CD14-positive monocyte (primary cell): ENCODE measurements at regions not wholly inside any gene's neighbourhood (a gene's known extent, or its start where the extent isn't known, plus 50 kb on each side); places are given as distances from the start of the nearest gene placed in this dataset.

Experiments
- DNase-seq, 3 donors: peaks; one replicate each; pipeline ENCODE4 v3.0.0-alpha.2; 2011 to 2022
- H2AFZ ChIP-seq: 2 replicates; pipeline ENCODE4 v1.6.0; 2012; ENCODE audit warnings: mild to moderate bottlenecking, low read depth, low read length, inconsistent platforms; ENCODE audit not compliant: insufficient read depth, poor library complexity, severe bottlenecking
- H3K27ac ChIP-seq, 2 donors: 1 replicate in 1 of 2; 2 replicates in 1 of 2; pipeline ENCODE4 v1.5.1; 2012 to 2013; ENCODE audit warnings: low read length in 2 of 2, control low read depth in 1 of 2, inconsistent platforms in 1 of 2, low read depth in 1 of 2, mild to moderate bottlenecking in 1 of 2
- H3K27me3 ChIP-seq, 2 donors: one replicate each; pipeline versions ENCODE4 v1.6.0 to v1.6.1; 2011 to 2013; ENCODE audit warnings: low read length in 2 of 2; ENCODE audit not compliant: control insufficient read depth in 2 of 2, insufficient read depth in 2 of 2
- H3K36me3 ChIP-seq, 2 donors: replicated peaks in 1 of 2; 1 replicate in 1 of 2; 2 replicates in 1 of 2; pipeline versions ENCODE4 v1.5.1 to v1.6.1; 2012 to 2013; ENCODE audit warnings: low read length in 2 of 2, control low read depth in 1 of 2, inconsistent platforms in 1 of 2, mild to moderate bottlenecking in 1 of 2; ENCODE audit not compliant: insufficient read depth in 2 of 2, control insufficient read depth in 1 of 2
- H3K4me1 ChIP-seq, 2 donors: 1 replicate in 1 of 2; 2 replicates in 1 of 2; pipeline versions ENCODE4 v1.5.1 to v1.6.1; 2012 to 2013; ENCODE audit warnings: low read length in 2 of 2, control low read depth in 1 of 2, inconsistent platforms in 1 of 2, mild to moderate bottlenecking in 1 of 2, moderate library complexity in 1 of 2; ENCODE audit not compliant: insufficient read depth in 2 of 2, control insufficient read depth in 1 of 2
- H3K4me2 ChIP-seq: replicated peaks from 2 replicates; pipeline ENCODE3; 2012; ENCODE audit warnings: low read length, moderate library complexity, mild to moderate bottlenecking; ENCODE audit not compliant: poor library complexity, severe bottlenecking; ENCODE audit errors: extremely low read depth
- H3K4me3 ChIP-seq, 3 experiments: fragments of 200-600 bp in 1 of 3; sonication (generic) in 1 of 3; replicated peaks in 1 of 3; 1 replicate in 2 of 3; 2 replicates in 1 of 3; pipeline ENCODE4 v1.5.1; 2011 to 2013; ENCODE audit warnings: low read length in 3 of 3, mild to moderate bottlenecking in 3 of 3, control low read depth in 2 of 3, low read depth in 2 of 3, inconsistent platforms in 1 of 3, moderate library complexity in 1 of 3
- H3K79me2 ChIP-seq: 2 replicates; pipeline ENCODE4 v1.6.0; 2012; ENCODE audit warnings: mild to moderate bottlenecking, control low read depth, inconsistent platforms, low read length, moderate library complexity; ENCODE audit not compliant: insufficient read depth
- H3K9ac ChIP-seq: 2 replicates; pipeline ENCODE4 v1.6.0; 2017; ENCODE audit warnings: low read length, mild to moderate bottlenecking; ENCODE audit not compliant: insufficient read depth, poor library complexity, severe bottlenecking
- H3K9me3 ChIP-seq, 2 donors: replicated peaks in 1 of 2; 1 replicate in 1 of 2; 2 replicates in 1 of 2; pipeline versions ENCODE4 v1.5.1 to v1.6.1; 2012 to 2013; ENCODE audit warnings: low read length in 2 of 2, control low read depth in 1 of 2; ENCODE audit not compliant: control insufficient read depth in 1 of 2, insufficient read depth in 1 of 2
- H4K20me1 ChIP-seq: 2 replicates; pipeline ENCODE4 v1.6.0; 2012; ENCODE audit warnings: mild to moderate bottlenecking, low read length, control low read depth, moderate library complexity; ENCODE audit not compliant: insufficient read depth
- H3K27ac Mint-ChIP-seq, 7 donors: one replicate each; pipeline ENCODE4 v1.8.0; 2020; ENCODE audit warnings: mild to moderate bottlenecking in 7 of 7, mixed read lengths in 7 of 7, moderate library complexity in 6 of 7, inconsistent platforms in 2 of 7
- H3K27me3 Mint-ChIP-seq, 3 donors: one replicate each; pipeline ENCODE4 v1.8.0; 2021 to 2022; ENCODE audit warnings: low read depth in 3 of 3, mild to moderate bottlenecking in 3 of 3, mixed read lengths in 3 of 3, moderate library complexity in 3 of 3, inconsistent platforms in 1 of 3
- H3K36me3 Mint-ChIP-seq, 2 donors: one replicate each; pipeline ENCODE4 v1.8.0; 2020; ENCODE audit warnings: mixed read lengths in 2 of 2, inconsistent platforms in 1 of 2, mild to moderate bottlenecking in 1 of 2
- H3K4me1 Mint-ChIP-seq: one replicate; pipeline ENCODE4 v1.8.0; 2020; ENCODE audit warnings: mild to moderate bottlenecking, mixed read lengths
- H3K4me3 Mint-ChIP-seq, 2 donors: one replicate each; pipeline ENCODE4 v1.8.0; 2020; ENCODE audit warnings: mild to moderate bottlenecking in 2 of 2, mixed read lengths in 2 of 2, moderate library complexity in 1 of 2
- H3K9me3 Mint-ChIP-seq, 7 donors: one replicate each; pipeline ENCODE4 v1.8.0; 2020 to 2022; ENCODE audit warnings: mixed read lengths in 7 of 7, mild to moderate bottlenecking in 6 of 7, moderate library complexity in 6 of 7, inconsistent platforms in 2 of 7
- CTCF ChIP-seq: fragments of 200-600 bp; IDR thresholded peaks from one replicate; pipeline ENCODE4 v1.8.0; 2022; ENCODE audit warnings: antibody characterized with exemption, mild to moderate bottlenecking
- WGBS: methylation state at CpG from one replicate; pipeline ENCODE4 v1.1.5; 2013; ENCODE audit warnings: missing lambda C conversion rate; ENCODE audit not compliant: insufficient coverage; 5-methylcytosine and 5-hydroxymethylcytosine counted together
- intact Hi-C, 2 donors: fragments of 100-400 bp; cut with micrococcal nuclease; formaldehyde crosslinking; loops; one replicate each; pipeline versions ENCODE4 v1.15.0 to v1.15.1; 2023

- H3K4me3 ChIP-seq, result no peak overlapping the region
- intact Hi-C loops, result no loop called here
- H3K27ac Mint-ChIP-seq, result no peak overlapping the region
- WGBS, result no CpG with 5 or more reads among the region's 1 CpG
- H3K9ac ChIP-seq, result no peak overlapping the region
- no peaks in the 10 kb centered on the region for H3K36me3 ChIP-seq
- H3K27me3 Mint-ChIP-seq, result peaks cover 0 to 5% (median 0%) of the 10 kb centered on the region in 3 donors
- H3K79me2 ChIP-seq, result no peaks in the 10 kb centered on the region
- DNase-seq, result no peak
- H3K4me1 Mint-ChIP-seq, result no peaks in the 10 kb centered on the region
- H3K36me3 Mint-ChIP-seq, result no peaks in the 10 kb centered on the region
- H3K4me1 ChIP-seq, result no peaks in the 10 kb centered on the region
- no peak overlapping the region for H3K27ac ChIP-seq
- TF ChIP-seq CTCF, result no peak
- H4K20me1 ChIP-seq, result no peaks in the 10 kb centered on the region
- no peaks in the 10 kb centered on the region for H3K27me3 ChIP-seq
- no peak overlapping the region for H3K4me2 ChIP-seq
- peaks cover 0 to 9% (median 4%) of the 10 kb centered on the region in 7 donors for H3K9me3 Mint-ChIP-seq
- no peak overlapping the region for H3K4me3 Mint-ChIP-seq
- no peaks in the 10 kb centered on the region for H3K9me3 ChIP-seq
- H2AFZ ChIP-seq, result no peak overlapping the region
These were observed 377.1 kb upstream of the ISX start for GRCh38 chr22:34688825-34689224.

- Histone ChIP-seq H3K4me1 (no peaks in the 10 kb centered on the region), H4K20me1 (no peaks in the 10 kb centered on the region), H3K4me2 (no peak overlapping the region), H3K9me3 (no peaks in the 10 kb centered on the region), H3K9ac (no peak overlapping the region), H3K79me2 (no peaks in the 10 kb centered on the region), H3K27me3 (no peaks in the 10 kb centered on the region), H3K4me3 (no peak overlapping the region), H2AFZ (no peak overlapping the region), H3K36me3 (no peaks in the 10 kb centered on the region), H3K27ac (no peak overlapping the region)
- Mint-ChIP-seq H3K27me3 (no peaks in the 10 kb centered on the region), H3K9me3 (peaks cover 3 to 18% (median 5%) of the 10 kb centered on the region in 7 donors), H3K27ac (no peak overlapping the region), H3K4me3 (no peak overlapping the region), H3K4me1 (no peaks in the 10 kb centered on the region), H3K36me3 (no peaks in the 10 kb centered on the region)
- intact Hi-C loops, result no loop called here
- DNase-seq, result no peak
- no CpG with 5 or more reads among the region's 2 CpGs for WGBS
- no peak for TF ChIP-seq CTCF
These were observed 369.4 kb upstream of the ISX start for GRCh38 chr22:34696557-34696956.
